ENCODE measurements at regions not wholly inside any gene's neighbourhood (a gene's known extent, or its start where the extent isn't known, plus 50 kb on each side); places are given as distances from the start of the nearest gene placed in this dataset.

- H3K27ac Mint-ChIP-seq, result no peak overlapping the region
- H3K27me3 Mint-ChIP-seq, result peaks cover 3% of the 10 kb centered on the region
- no peaks in the 10 kb centered on the region for H3K36me3 Mint-ChIP-seq
- no peak overlapping the region for H3K4me3 Mint-ChIP-seq
- H3K9me3 Mint-ChIP-seq, result peaks cover 5 to 7% (median 6%) of the 10 kb centered on the region in 3 donors
- no peaks in the 10 kb centered on the region for H3K4me1 Mint-ChIP-seq
These were observed 100.8 kb upstream of the TWIST2 start for GRCh38 chr2:238747114-238747513.

GRCh38 chr2:238747557-238747956 is 100.3 kb upstream of the TWIST2 start:
- Mint-ChIP-seq H3K9me3 (peaks cover 5 to 7% (median 6%) of the 10 kb centered on the region in 3 donors), H3K27me3 (peaks cover 3% of the 10 kb centered on the region), H3K36me3 (no peaks in the 10 kb centered on the region), H3K27ac (no peak overlapping the region), H3K4me3 (no peak overlapping the region), H3K4me1 (no peaks in the 10 kb centered on the region)

- H3K27ac Mint-ChIP-seq, result no peak overlapping the region
- no peak overlapping the region for H3K4me3 Mint-ChIP-seq
- no peaks in the 10 kb centered on the region for H3K4me1 Mint-ChIP-seq
- H3K27me3 Mint-ChIP-seq, result no peaks in the 10 kb centered on the region
- peaks cover 4 to 7% (median 5%) of the 10 kb centered on the region in 3 donors for H3K9me3 Mint-ChIP-seq
- H3K36me3 Mint-ChIP-seq, result peaks cover 1% of the 10 kb centered on the region
These were observed 97.5 kb upstream of the TWIST2 start for GRCh38 chr2:238750212-238750904.

- Mint-ChIP-seq H3K4me3 (no peak overlapping the region), H3K9me3 (peaks cover 4 to 6% (median 4%) of the 10 kb centered on the region in 3 donors), H3K27ac (no peak overlapping the region), H3K27me3 (no peaks in the 10 kb centered on the region), H3K36me3 (peaks cover 1% of the 10 kb centered on the region), H3K4me1 (no peaks in the 10 kb centered on the region)
These were observed 93.6 kb upstream of the TWIST2 start for GRCh38 chr2:238754259-238754658.

GRCh38 chr2:238761868-238762267 is 86.0 kb upstream of the TWIST2 start:
- Mint-ChIP-seq H3K27ac (no peak overlapping the region), H3K9me3 (peaks cover 0 to 1% (median 0%) of the 10 kb centered on the region in 3 donors), H3K27me3 (peaks cover 3% of the 10 kb centered on the region), H3K4me3 (no peak overlapping the region), H3K4me1 (no peaks in the 10 kb centered on the region), H3K36me3 (peaks cover 2% of the 10 kb centered on the region)

GRCh38 chr2:238763471-238763995 is 84.4 kb upstream of the TWIST2 start:
- Mint-ChIP-seq H3K9me3 (peaks cover 0 to 2% (median 0%) of the 10 kb centered on the region in 3 donors), H3K27me3 (peaks cover 3% of the 10 kb centered on the region), H3K27ac (no peak overlapping the region), H3K4me1 (no peaks in the 10 kb centered on the region), H3K4me3 (no peak overlapping the region), H3K36me3 (peaks cover 2% of the 10 kb centered on the region)

- no peak overlapping the region for H3K27ac Mint-ChIP-seq
- H3K4me3 Mint-ChIP-seq, result peak overlapping the region in 1 of 4 donors; percentile 25
- H3K36me3 Mint-ChIP-seq, result peaks cover 2% of the 10 kb centered on the region
- peaks cover 5% of the 10 kb centered on the region for H3K27me3 Mint-ChIP-seq
- no peaks in the 10 kb centered on the region for H3K4me1 Mint-ChIP-seq
- peaks cover 0 to 4% (median 2%) of the 10 kb centered on the region in 3 donors for H3K9me3 Mint-ChIP-seq
These were observed 82.3 kb upstream of the TWIST2 start for GRCh38 chr2:238765590-238765989.

- no peak overlapping the region for H3K4me3 Mint-ChIP-seq
- peaks cover 2% of the 10 kb centered on the region for H3K36me3 Mint-ChIP-seq
- H3K9me3 Mint-ChIP-seq, result peaks cover 0 to 4% (median 2%) of the 10 kb centered on the region in 3 donors
- peaks cover 0 to 5% (median 2%) of the 10 kb centered on the region in 3 donors for H3K4me1 Mint-ChIP-seq
- peaks cover 4% of the 10 kb centered on the region for H3K27me3 Mint-ChIP-seq
- H3K27ac Mint-ChIP-seq, result no peak overlapping the region
These were observed 76.7 kb upstream of the TWIST2 start for GRCh38 chr2:238771218-238771617.

- Mint-ChIP-seq H3K4me3 (no peak overlapping the region), H3K27ac (no peak overlapping the region), H3K36me3 (peaks cover 2% of the 10 kb centered on the region), H3K4me1 (peaks cover 0 to 5% (median 4%) of the 10 kb centered on the region in 3 donors), H3K9me3 (peaks cover 0 to 4% (median 2%) of the 10 kb centered on the region in 3 donors), H3K27me3 (peaks cover 4% of the 10 kb centered on the region)
These were observed 76.2 kb upstream of the TWIST2 start for GRCh38 chr2:238771639-238772038.

- no peak overlapping the region for H3K27ac Mint-ChIP-seq
- no peak overlapping the region for H3K4me3 Mint-ChIP-seq
- peaks cover 0 to 4% (median 0%) of the 10 kb centered on the region in 3 donors for H3K9me3 Mint-ChIP-seq
- H3K36me3 Mint-ChIP-seq, result peaks cover 2% of the 10 kb centered on the region
- H3K4me1 Mint-ChIP-seq, result peaks cover 0 to 5% (median 4%) of the 10 kb centered on the region in 3 donors
- peaks cover 4% of the 10 kb centered on the region for H3K27me3 Mint-ChIP-seq
These were observed 75.1 kb upstream of the TWIST2 start for GRCh38 chr2:238772635-238773297.

- peaks cover 4% of the 10 kb centered on the region for H3K27me3 Mint-ChIP-seq
These were observed 74.4 kb upstream of the TWIST2 start for GRCh38 chr2:238773472-238773871.

GRCh38 chr2:238774071-238774470 is 73.8 kb upstream of the TWIST2 start:
- H3K27me3 Mint-ChIP-seq, result no peaks in the 10 kb centered on the region
- no peaks in the 10 kb centered on the region for H3K9me3 Mint-ChIP-seq
- peak overlapping the region in 1 of 4 donors; percentile 38 for H3K4me3 Mint-ChIP-seq
- peak overlapping the region in 2 of 3 donors; percentile 12 to 75 for H3K27ac Mint-ChIP-seq
- H3K36me3 Mint-ChIP-seq, result peaks cover 2% of the 10 kb centered on the region
- peaks cover 0 to 5% (median 4%) of the 10 kb centered on the region in 3 donors for H3K4me1 Mint-ChIP-seq

More at GRCh38 chr2:238773472-238773871, 74.4 kb upstream of the TWIST2 start:
- H3K4me1 Mint-ChIP-seq, result peaks cover 0 to 5% (median 4%) of the 10 kb centered on the region in 3 donors
- H3K4me3 Mint-ChIP-seq, result no peak overlapping the region
- peaks cover 2% of the 10 kb centered on the region for H3K36me3 Mint-ChIP-seq
- no peak overlapping the region for H3K27ac Mint-ChIP-seq
- peaks cover 0 to 4% (median 0%) of the 10 kb centered on the region in 3 donors for H3K9me3 Mint-ChIP-seq

GRCh38 chr2:238774980-238775509 is 72.8 kb upstream of the TWIST2 start:
- Mint-ChIP-seq H3K9me3 (no peaks in the 10 kb centered on the region), H3K36me3 (peaks cover 2% of the 10 kb centered on the region), H3K27ac (peak overlapping the region; percentile 75 to 94 (median 94)), H3K4me3 (peak overlapping the region in 3 of 4 donors; percentile 40 to 75 (median 54)), H3K27me3 (no peaks in the 10 kb centered on the region), H3K4me1 (peaks cover 0 to 5% (median 4%) of the 10 kb centered on the region in 3 donors)

- H3K27ac Mint-ChIP-seq, result peak overlapping the region in 2 of 3 donors; percentile 94
- H3K9me3 Mint-ChIP-seq, result peaks cover 0 to under 1% (median 0%) of the 10 kb centered on the region in 3 donors
- peak overlapping the region in 1 of 4 donors; percentile 54 for H3K4me3 Mint-ChIP-seq
- peaks cover 0 to 5% (median 4%) of the 10 kb centered on the region in 3 donors for H3K4me1 Mint-ChIP-seq
- H3K36me3 Mint-ChIP-seq, result peaks cover 2% of the 10 kb centered on the region
- no peaks in the 10 kb centered on the region for H3K27me3 Mint-ChIP-seq
These were observed 72.3 kb upstream of the TWIST2 start for GRCh38 chr2:238775591-238775990.

All from IgD-negative memory B cell (primary cell).